Gastrocnemius medialis (tissue), 4 donors: ENCODE measurements at regions not wholly inside any gene's neighbourhood (a gene's known extent, or its start where the extent isn't known, plus 50 kb on each side); places are given as distances from the start of the nearest gene placed in this dataset.

Source experiments
- CTCF ChIP-seq, 5 experiments: fragments of 450-650 bp in 3 of 5; fragments of 200-600 bp in 2 of 5; sonication (generic) in 2 of 5; IDR thresholded peaks in 4 of 5; conservative IDR thresholded peaks in 1 of 5; 1 replicate in 4 of 5; 2 replicates in 1 of 5; pipeline ENCODE4 v1.5.1; 2016 to 2019; ENCODE audit warnings: antibody characterized with exemption in 5 of 5, mild to moderate bottlenecking in 3 of 5, moderate library complexity in 3 of 5
- POLR2A ChIP-seq, 2 donors: fragments of 450-650 bp; IDR thresholded peaks; one replicate each; pipeline ENCODE4 v1.6.1; 2017; ENCODE audit warnings: antibody characterized with exemption in 2 of 2, mild to moderate bottlenecking in 2 of 2, moderate library complexity in 2 of 2

DNA sequence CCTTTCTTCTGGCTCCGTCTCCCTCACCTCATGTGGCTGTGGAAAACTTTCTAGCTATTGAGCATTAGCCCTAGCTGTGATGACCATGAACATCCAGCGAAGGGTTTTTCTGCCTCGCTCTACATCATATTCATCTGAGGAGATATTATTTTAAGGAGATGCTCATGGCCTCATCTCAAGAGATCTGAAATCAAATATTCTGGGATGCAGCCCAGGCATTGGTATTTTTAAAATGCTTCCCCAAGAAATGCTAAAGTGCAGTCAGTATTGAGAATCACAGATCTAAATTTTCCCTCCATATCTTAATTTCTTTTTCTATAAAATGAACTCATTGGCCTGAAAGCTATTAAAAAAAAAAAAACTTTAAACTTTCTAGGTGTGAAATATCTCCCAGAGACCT lies 238.2 kb upstream of the CELF2 start:
- TF ChIP-seq CTCF (IDR thresholded peaks at IDR 0.05 in 4 of 5, conservative IDR thresholded peaks at IDR 0.05 in 1 of 5) (no peak), POLR2A (IDR thresholded peaks at IDR 0.05) (no peak)
